ENCODE measurements at regions not wholly inside any gene's neighbourhood (a gene's known extent, or its start where the extent isn't known, plus 50 kb on each side); places are given as distances from the start of the nearest gene placed in this dataset.

DNA sequence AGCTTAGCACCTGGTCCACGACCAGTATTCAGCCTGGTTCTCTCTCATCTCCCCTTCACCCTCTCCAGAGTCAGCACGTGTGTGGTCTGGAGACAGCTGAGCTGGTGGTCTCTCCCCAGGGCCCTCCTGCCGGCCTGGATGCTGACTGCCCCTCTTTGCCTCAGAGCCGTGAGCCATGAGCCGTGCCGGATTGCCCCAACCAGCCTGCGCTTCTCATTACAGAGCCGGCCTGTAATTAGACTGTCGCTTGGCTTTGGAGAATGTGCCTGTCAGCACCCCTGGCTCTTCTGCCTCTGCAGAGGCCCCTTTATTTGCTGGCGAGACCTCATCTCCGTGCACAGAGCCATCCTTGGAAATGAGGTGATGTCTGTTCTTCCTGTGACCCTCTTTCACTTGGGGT lies 118.7 kb upstream of the BOD1 start:
- H3K27me3 Mint-ChIP-seq: peaks cover 0 to 6% of the 10 kb centered on the region in 2 donors
- H3K27ac Mint-ChIP-seq: no peak overlapping the region
- peaks cover 0 to 21% of the 10 kb centered on the region in 2 experiments for H3K27me3 ChIP-seq (replicated peaks in 1 of 2; ENCODE audit: control insufficient read depth in 2 of 2, extremely low read depth in 1 of 2, insufficient read depth in 2 of 2, low read length in 1 of 2)
- H3K36me3 Mint-ChIP-seq: no peaks in the 10 kb centered on the region
- no peaks in the 10 kb centered on the region for H3K36me3 ChIP-seq (ENCODE audit: control insufficient read depth in 2 of 2, extremely low read depth in 1 of 2, insufficient read depth in 1 of 2, low read length in 1 of 2)
- ChIA-PET CTCF (no interaction called here), POLR2A (interaction anchor here in 1 of 2 donors (0.6 kb wide), 1 partner anchor 16 kb away, joined by 3 read pairs; no protein-coding TSS in a partner anchor)
- no peak overlapping the region for H3K27ac ChIP-seq (ENCODE audit: low read length)
- no peak for DNase-seq
- no peak for ATAC-seq (replicated peaks in 1 of 4)
- H3K9me3 Mint-ChIP-seq: no peaks in the 10 kb centered on the region
- H3K9me3 ChIP-seq: no peaks in the 10 kb centered on the region
- H3K4me1 Mint-ChIP-seq: peaks cover 0 to 6% (median 4%) of the 10 kb centered on the region in 3 donors
- no peak overlapping the region for H3K4me3 ChIP-seq (ENCODE audit: control insufficient read depth in 1 of 2, extremely low read depth in 1 of 2, low read length in 1 of 2)
- WGBS (ENCODE audit: insufficient coverage): 87% methylated on average over 10 of the region's 11 CpGs
- no peak overlapping the region for H3K4me3 Mint-ChIP-seq
- no peaks in the 10 kb centered on the region for H3K4me1 ChIP-seq (ENCODE audit: control insufficient read depth in 1 of 2, extremely low read depth in 1 of 2, insufficient read depth in 2 of 2, low read length in 2 of 2)

DNA sequence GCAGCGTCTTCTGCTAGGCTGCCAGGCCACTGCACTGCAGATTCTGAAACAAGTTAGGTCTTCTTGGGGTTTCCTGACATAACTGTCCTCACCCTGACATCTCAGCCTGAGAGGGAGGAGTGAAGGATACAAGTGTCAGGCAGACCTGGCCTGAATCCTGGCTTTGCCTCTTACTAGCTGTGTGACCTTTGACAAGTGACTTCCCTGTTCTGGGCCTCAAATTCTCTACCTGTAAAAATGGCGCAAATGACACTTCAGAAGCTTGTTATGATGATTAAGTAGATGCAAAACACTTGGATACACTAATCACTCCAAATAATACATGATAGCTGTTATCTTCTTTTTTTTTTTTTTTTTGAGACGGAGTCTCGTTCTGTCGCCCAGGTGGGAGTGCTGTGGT lies 119.2 kb upstream of the BOD1 start:
- H3K9me3 Mint-ChIP-seq: no peaks in the 10 kb centered on the region
- H3K27me3 ChIP-seq (replicated peaks in 1 of 2; ENCODE audit: control insufficient read depth in 2 of 2, extremely low read depth in 1 of 2, insufficient read depth in 2 of 2, low read length in 1 of 2): peaks cover 0 to 21% of the 10 kb centered on the region in 2 experiments
- H3K4me1 Mint-ChIP-seq: peaks cover 0 to 6% (median 4%) of the 10 kb centered on the region in 3 donors
- ATAC-seq (replicated peaks in 1 of 4): no peak
- WGBS (ENCODE audit: insufficient coverage): 80% methylated on average over 1 of the region's 5 CpGs
- no peaks in the 10 kb centered on the region for H3K36me3 ChIP-seq (ENCODE audit: control insufficient read depth in 2 of 2, extremely low read depth in 1 of 2, insufficient read depth in 1 of 2, low read length in 1 of 2)
- ChIA-PET POLR2A (interaction anchor here in 1 of 2 donors (0.6 kb wide), 2 partner anchors 15 to 16 kb away, joined by 3 to 4 read pairs; no protein-coding TSS in a partner anchor), CTCF (no interaction called here)
- no peak overlapping the region for H3K4me3 ChIP-seq (ENCODE audit: control insufficient read depth in 1 of 2, extremely low read depth in 1 of 2, low read length in 1 of 2)
- no peak for DNase-seq
- H3K27me3 Mint-ChIP-seq: peaks cover 0 to 6% of the 10 kb centered on the region in 2 donors
- H3K4me3 Mint-ChIP-seq: no peak overlapping the region
- H3K27ac Mint-ChIP-seq: no peak overlapping the region
- no peaks in the 10 kb centered on the region for H3K9me3 ChIP-seq
- H3K27ac ChIP-seq (ENCODE audit: low read length): no peak overlapping the region
- H3K4me1 ChIP-seq (ENCODE audit: control insufficient read depth in 1 of 2, extremely low read depth in 1 of 2, insufficient read depth in 2 of 2, low read length in 2 of 2): no peaks in the 10 kb centered on the region
- no peaks in the 10 kb centered on the region for H3K36me3 Mint-ChIP-seq

GRCh38 chr5:173736374-173736773 lies 119.9 kb upstream of the BOD1 start:
- Mint-ChIP-seq H3K27ac (no peak overlapping the region), H3K4me3 (no peak overlapping the region), H3K36me3 (no peaks in the 10 kb centered on the region), H3K27me3 (peaks cover 0 to 6% of the 10 kb centered on the region in 2 donors), H3K9me3 (no peaks in the 10 kb centered on the region), H3K4me1 (peaks cover 0 to 6% (median 4%) of the 10 kb centered on the region in 3 donors)
- POLR2A ChIA-PET: interaction anchor here in 1 of 2 donors (0.6 kb wide), 1 partner anchor 14 kb away, joined by 4 read pairs; no protein-coding TSS in a partner anchor
- Histone ChIP-seq H3K4me1 (ENCODE audit: control insufficient read depth in 1 of 2, extremely low read depth in 1 of 2, insufficient read depth in 2 of 2, low read length in 2 of 2) (no peaks in the 10 kb centered on the region), H3K4me3 (ENCODE audit: control insufficient read depth in 1 of 2, extremely low read depth in 1 of 2, low read length in 1 of 2) (no peak overlapping the region), H3K27ac (ENCODE audit: low read length) (no peak overlapping the region), H3K9me3 (no peaks in the 10 kb centered on the region), H3K27me3 (replicated peaks in 1 of 2; ENCODE audit: control insufficient read depth in 2 of 2, extremely low read depth in 1 of 2, insufficient read depth in 2 of 2, low read length in 1 of 2) (peaks cover 0 to 25% of the 10 kb centered on the region in 2 experiments), H3K36me3 (ENCODE audit: control insufficient read depth in 2 of 2, extremely low read depth in 1 of 2, insufficient read depth in 1 of 2, low read length in 1 of 2) (no peaks in the 10 kb centered on the region)
- DNase-seq (no peak), ATAC-seq (replicated peaks in 1 of 4) (no peak)
- CTCF ChIA-PET: no interaction called here
- WGBS (ENCODE audit: insufficient coverage): 100% methylated on average over 1 of the region's 4 CpGs

- Mint-ChIP-seq H3K27me3 (peaks cover 0 to 6% of the 10 kb centered on the region in 2 donors), H3K4me1 (peaks cover 0 to 6% (median 6%) of the 10 kb centered on the region in 3 donors), H3K9me3 (no peaks in the 10 kb centered on the region), H3K36me3 (no peaks in the 10 kb centered on the region), H3K27ac (no peak overlapping the region), H3K4me3 (no peak overlapping the region)
- ATAC-seq (replicated peaks in 1 of 4) (no peak), DNase-seq (no peak)
- H3K4me3 ChIP-seq (ENCODE audit: control insufficient read depth in 1 of 2, extremely low read depth in 1 of 2, low read length in 1 of 2): no peak overlapping the region
- peaks cover 0 to 25% of the 10 kb centered on the region in 2 experiments for H3K27me3 ChIP-seq (replicated peaks in 1 of 2; ENCODE audit: control insufficient read depth in 2 of 2, extremely low read depth in 1 of 2, insufficient read depth in 2 of 2, low read length in 1 of 2)
- no peaks in the 10 kb centered on the region for H3K9me3 ChIP-seq
- no peaks in the 10 kb centered on the region for H3K4me1 ChIP-seq (ENCODE audit: control insufficient read depth in 1 of 2, extremely low read depth in 1 of 2, insufficient read depth in 2 of 2, low read length in 2 of 2)
- ChIA-PET POLR2A (no interaction called here), CTCF (no interaction called here)
- WGBS (ENCODE audit: insufficient coverage): 21% methylated on average over 4 of the region's 8 CpGs
- H3K27ac ChIP-seq (ENCODE audit: low read length): no peak overlapping the region
- H3K36me3 ChIP-seq (ENCODE audit: control insufficient read depth in 2 of 2, extremely low read depth in 1 of 2, insufficient read depth in 1 of 2, low read length in 1 of 2): no peaks in the 10 kb centered on the region
Observed at GRCh38 chr5:173736923-173737412, 120.5 kb upstream of the BOD1 start.

DNA sequence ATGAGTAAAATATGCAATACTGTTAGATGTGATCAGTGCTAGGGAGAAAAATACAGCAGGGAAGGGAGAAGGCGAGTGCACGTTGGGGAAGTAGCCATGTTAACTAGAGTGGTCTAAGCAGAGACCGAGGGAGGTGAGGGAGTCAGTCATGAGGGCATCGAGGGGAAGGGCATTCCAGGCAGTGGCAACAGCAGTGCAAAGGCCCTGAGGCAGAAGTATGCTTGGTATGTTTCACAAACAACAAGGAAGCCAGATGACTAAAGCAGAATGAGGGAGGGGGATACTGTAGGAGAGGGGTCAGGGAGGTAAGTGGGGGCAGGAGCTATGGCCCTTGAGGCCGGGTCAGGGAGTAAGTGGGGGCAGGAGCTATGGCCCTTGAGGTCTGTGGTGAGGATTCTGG lies 123.3 kb upstream of the BOD1 start:
- 90% methylated on average over 4 of the region's 5 CpGs for WGBS (ENCODE audit: insufficient coverage)

DNA sequence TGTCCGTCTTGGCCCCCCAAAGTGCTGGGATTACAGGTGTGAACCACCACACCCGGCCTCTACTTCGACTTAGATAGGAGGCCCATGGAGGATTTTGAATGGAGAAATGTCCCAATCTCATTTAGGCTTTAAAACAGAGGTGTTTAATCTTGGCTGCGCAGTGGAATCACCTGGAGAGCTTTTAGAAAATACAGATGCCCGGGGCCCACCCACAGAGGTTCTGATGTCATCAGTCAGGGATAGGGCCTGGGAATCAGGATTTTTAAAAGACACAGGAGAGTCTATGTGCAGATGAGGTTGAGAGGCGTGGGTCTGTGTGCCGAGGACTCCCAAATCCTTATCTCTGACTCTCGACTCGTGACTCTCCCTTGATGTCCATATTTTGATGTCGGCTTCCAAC lies 124.0 kb upstream of the BOD1 start:
- 86% methylated on average over 6 of the region's 10 CpGs for WGBS (ENCODE audit: insufficient coverage)
- ChIA-PET POLR2A (no interaction called here), CTCF (interaction anchor here in 1 of 2 donors (0.6 kb wide), 1 partner anchor 136 kb away, joined by 6 read pairs; no protein-coding TSS in a partner anchor)
- no peaks in the 10 kb centered on the region for H3K4me1 ChIP-seq (ENCODE audit: control insufficient read depth in 1 of 2, extremely low read depth in 1 of 2, insufficient read depth in 2 of 2, low read length in 2 of 2)
- H3K27me3 ChIP-seq (replicated peaks in 1 of 2; ENCODE audit: control insufficient read depth in 2 of 2, extremely low read depth in 1 of 2, insufficient read depth in 2 of 2, low read length in 1 of 2): peaks cover 0 to 23% of the 10 kb centered on the region in 2 experiments
- Mint-ChIP-seq H3K27me3 (peaks cover 0 to 6% of the 10 kb centered on the region in 2 donors), H3K4me3 (no peak overlapping the region), H3K27ac (no peak overlapping the region), H3K4me1 (peaks cover 0 to 6% (median 2%) of the 10 kb centered on the region in 3 donors), H3K9me3 (no peaks in the 10 kb centered on the region), H3K36me3 (no peaks in the 10 kb centered on the region)
- H3K36me3 ChIP-seq (ENCODE audit: control insufficient read depth in 2 of 2, extremely low read depth in 1 of 2, insufficient read depth in 1 of 2, low read length in 1 of 2): no peaks in the 10 kb centered on the region
- DNase-seq (no peak), ATAC-seq (replicated peaks in 1 of 4) (no peak)
- no peaks in the 10 kb centered on the region for H3K9me3 ChIP-seq
- H3K4me3 ChIP-seq (ENCODE audit: control insufficient read depth in 1 of 2, extremely low read depth in 1 of 2, low read length in 1 of 2): no peak overlapping the region
- no peak overlapping the region for H3K27ac ChIP-seq (ENCODE audit: low read length)

More for the DNA sequence above, 123.3 kb upstream of the BOD1 start:
- ChIA-PET CTCF (interaction anchor here in 1 of 2 donors (0.6 kb wide), 2 partner anchors 135 to 1023 kb away, joined by 4 to 6 read pairs; no protein-coding TSS in a partner anchor), POLR2A (no interaction called here)
- Mint-ChIP-seq H3K36me3 (no peaks in the 10 kb centered on the region), H3K9me3 (no peaks in the 10 kb centered on the region), H3K4me3 (no peak overlapping the region), H3K27ac (no peak overlapping the region), H3K4me1 (peaks cover 0 to 6% (median 6%) of the 10 kb centered on the region in 3 donors), H3K27me3 (peaks cover 0 to 6% of the 10 kb centered on the region in 2 donors)
- DNase-seq: no peak
- Histone ChIP-seq H3K36me3 (ENCODE audit: control insufficient read depth in 2 of 2, extremely low read depth in 1 of 2, insufficient read depth in 1 of 2, low read length in 1 of 2) (no peaks in the 10 kb centered on the region), H3K4me1 (ENCODE audit: control insufficient read depth in 1 of 2, extremely low read depth in 1 of 2, insufficient read depth in 2 of 2, low read length in 2 of 2) (no peaks in the 10 kb centered on the region), H3K9me3 (no peaks in the 10 kb centered on the region), H3K4me3 (ENCODE audit: control insufficient read depth in 1 of 2, extremely low read depth in 1 of 2, low read length in 1 of 2) (no peak overlapping the region), H3K27me3 (replicated peaks in 1 of 2; ENCODE audit: control insufficient read depth in 2 of 2, extremely low read depth in 1 of 2, insufficient read depth in 2 of 2, low read length in 1 of 2) (peaks cover 0 to 23% of the 10 kb centered on the region in 2 experiments), H3K27ac (ENCODE audit: low read length) (no peak overlapping the region)
- ATAC-seq (replicated peaks in 1 of 4): no peak

Data from T-cell (primary cell).